ENCODE measurements at regions not wholly inside any gene's neighbourhood (a gene's known extent, or its start where the extent isn't known, plus 50 kb on each side); places are given as distances from the start of the nearest gene placed in this dataset.
A peak's percentile ranks its signal among the peaks of the same experiment; 100 is the strongest.
"Not testable (repeated sequence)": the region's sequence is repeated elsewhere in the genome, so short reads cannot be mapped to it uniquely, and the experiment has no call there.

GRCh38 chr12:5328669-5329517 is 103.0 kb upstream of the NTF3 start:
- no peak for DNase-seq

- DNase-seq = no peak
These were observed 99.4 kb upstream of the NTF3 start for GRCh38 chr12:5332551-5332950.

DNA sequence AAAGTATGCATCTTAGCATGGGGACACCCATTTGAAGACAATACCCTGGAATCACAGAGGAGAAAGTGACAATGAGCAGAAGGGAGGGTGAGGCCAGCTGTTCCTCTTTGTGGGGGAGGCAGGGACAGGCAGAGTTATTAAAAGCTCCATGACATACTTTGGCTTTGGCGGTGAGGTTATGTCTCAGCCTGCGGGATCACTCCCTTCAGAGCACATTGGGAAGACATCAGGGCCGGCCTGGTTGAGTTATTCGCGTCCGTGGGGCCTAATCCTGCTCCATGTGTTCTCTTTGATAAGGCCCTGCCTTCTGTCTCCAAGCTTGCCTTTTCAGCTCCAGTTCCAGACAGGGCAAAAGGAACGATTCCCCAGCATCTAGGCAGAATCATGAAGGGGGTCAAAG is 98.8 kb upstream of the NTF3 start:
- DNase-seq = no peak

DNA sequence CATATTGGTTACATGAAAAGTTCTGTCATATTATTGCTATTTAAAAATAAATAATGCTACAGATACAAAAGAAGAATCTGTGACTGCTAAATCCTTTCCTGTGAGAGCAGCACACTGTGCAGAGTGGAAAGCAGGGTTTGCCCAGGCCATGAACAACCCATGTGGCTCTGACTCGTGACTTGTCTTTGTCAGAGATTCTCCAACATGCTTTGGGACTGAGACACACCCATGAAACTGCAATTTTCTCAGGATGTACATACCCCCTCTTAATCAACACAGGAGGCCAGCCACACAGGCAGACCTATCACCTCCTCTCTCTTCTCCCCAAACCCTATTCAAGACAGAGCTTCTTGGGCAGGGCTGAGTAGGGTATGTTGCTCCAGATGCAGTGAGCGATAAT is 96.8 kb upstream of the NTF3 start:
- no peak for DNase-seq

GRCh38 chr12:5341086-5341485 is 90.8 kb upstream of the NTF3 start:
- not testable (repeated sequence) for DNase-seq

DNA sequence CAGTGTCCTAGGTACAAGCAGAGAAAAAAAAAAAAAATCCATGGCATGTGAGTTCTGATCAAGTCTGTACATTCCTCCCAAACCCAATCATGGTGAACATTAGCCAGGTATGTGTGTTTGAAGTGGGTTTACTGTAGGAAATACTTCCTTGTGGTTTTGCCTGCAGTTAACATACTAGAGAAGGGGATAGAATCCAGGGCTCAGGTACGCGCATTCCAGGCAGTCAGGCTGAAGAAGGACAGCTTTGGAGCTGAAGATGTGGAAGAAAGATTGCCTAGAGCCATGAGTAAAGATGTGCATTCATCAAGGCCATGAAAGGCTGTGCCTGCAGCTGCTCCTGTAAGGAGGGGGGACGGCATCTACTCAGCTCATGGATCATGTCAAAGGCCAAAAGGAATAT is 88.2 kb upstream of the NTF3 start:
- no peak for DNase-seq

- no peak for DNase-seq
These were observed 87.8 kb upstream of the NTF3 start for GRCh38 chr12:5344131-5344530.

DNA sequence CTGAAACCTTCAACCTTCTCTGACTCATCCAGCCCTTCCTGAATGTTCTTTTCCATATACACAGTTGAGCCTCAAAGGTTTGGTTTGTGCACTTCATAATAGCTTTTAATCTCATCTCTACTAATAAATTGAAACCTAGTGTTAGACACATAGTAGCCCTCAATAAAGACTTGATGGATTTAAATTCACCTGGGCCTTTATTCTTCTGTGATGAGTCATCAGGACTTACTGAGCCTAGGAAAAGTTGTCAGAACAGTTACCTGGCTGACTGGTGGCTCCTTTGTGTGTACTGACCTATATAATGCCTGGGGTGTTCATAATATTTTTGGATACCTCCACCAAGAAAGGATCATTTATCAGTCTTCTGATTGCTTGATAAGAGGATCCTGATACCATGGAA is 86.4 kb upstream of the NTF3 start:
- no peak for DNase-seq

DNA sequence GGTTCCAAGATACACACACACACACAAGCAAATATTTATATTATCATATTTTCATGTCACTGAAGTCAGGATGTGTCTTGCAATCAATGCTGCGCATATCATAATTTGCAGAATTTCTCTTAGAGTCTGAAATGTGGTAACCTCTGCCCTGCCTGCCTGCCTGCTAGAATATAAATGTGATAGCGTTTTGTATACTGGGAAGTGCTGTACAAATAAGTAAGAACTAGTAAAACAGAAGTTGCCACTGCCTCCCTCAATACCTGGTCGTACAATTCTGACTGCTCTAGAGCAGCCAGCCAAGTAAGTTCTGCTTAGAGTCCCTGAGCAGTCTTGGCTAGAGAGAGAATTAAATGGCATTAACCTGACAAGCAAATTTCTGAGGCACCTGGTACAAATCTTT is 83.9 kb upstream of the NTF3 start:
- no peak for DNase-seq

DNA sequence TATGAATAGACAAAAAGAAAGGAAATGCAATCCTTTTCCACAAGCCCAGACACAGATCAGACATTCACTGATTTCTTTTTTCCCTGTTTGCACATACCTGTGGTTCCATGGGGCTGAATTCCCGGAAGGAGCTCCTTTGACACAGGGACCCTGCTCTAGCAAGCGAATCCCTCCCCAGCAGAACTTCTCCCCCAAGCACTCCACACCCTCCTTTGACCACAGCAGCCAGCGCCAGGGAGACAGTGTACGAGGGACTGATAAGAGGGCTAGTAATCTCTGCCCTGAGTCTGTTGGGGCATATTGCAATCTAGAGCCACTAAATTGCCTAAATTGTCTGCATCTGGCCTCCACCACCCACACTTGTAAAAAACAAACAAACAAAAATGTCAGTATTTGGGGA is 83.4 kb upstream of the NTF3 start:
- DNase-seq = no peak

DNA sequence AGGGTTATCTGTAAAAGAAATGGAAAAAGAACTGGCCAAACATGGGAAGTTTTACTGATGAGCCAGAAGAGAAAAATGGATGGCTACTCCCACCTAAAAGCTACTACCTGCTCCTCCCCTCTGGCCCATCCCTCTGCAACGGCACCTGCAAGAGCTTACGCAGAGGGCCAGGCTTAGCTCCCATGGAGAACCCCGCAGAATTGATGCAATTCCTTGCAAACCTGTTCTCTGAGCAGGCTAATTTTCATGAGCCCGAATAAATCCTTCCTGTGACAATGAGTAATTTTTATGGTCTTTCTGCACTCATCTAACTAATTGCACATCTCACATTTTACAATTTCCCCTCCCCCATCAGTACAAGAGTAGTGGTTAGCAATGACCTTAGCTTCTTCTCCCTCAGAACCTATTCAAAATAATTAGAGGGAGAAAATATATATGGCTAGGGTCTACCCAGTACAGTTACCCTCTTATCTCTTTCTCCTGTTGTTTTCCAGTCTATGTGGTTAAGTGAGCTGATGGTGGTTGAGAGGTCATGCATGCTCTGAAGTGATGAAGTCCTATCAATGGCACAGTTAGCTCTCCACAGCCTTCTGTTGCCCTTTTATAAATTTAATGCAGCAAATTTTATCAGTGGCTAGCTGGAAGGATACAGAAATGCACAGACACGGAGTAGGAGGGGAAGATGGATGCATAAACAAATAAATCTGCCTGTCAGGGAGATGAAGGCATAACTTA is 67.7 kb upstream of the NTF3 start:
- no peak for DNase-seq

DNA sequence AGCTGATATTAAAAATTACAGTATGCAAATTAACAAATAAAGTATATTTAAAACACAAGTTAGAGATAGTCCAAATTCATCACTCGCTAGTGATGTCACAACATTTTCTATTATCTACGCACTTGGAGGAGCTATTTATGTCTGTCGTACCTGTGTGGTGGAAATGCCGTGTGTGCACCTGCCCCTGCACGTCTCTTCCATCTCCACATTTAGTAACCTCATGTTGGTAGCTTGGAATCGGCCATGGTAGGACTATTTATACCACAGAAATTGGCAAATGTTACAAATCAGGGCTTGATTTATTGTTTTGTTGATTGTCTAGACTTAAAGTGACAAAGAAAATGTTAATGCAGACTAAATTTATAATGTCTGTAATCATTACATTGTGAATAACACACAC is 62.6 kb upstream of the NTF3 start:
- peak; percentile 19 for DNase-seq

- no peak for DNase-seq
These were observed 60.3 kb upstream of the NTF3 start for GRCh38 chr12:5371631-5372030.

DNA sequence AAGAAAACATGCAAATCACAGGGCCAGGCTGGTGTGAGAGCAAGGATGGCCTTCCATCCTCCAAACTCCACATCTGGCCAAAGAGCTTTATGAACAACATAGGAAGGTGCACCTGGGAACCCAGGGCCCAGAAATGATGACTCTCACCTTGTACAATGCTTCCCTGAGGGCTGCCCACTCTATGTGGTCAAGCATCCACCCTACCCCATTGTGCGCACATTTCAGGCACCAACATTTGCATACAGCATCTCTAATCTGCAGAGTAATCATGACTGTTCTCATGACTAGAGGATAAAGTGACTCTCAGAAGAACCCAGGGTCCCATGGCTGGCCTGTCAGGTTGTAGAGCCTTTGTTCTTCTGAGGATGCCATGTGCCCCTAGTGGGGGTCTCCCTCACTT is 57.2 kb upstream of the NTF3 start:
- DNase-seq = no peak

GRCh38 chr12:5375547-5376295 is 56.2 kb upstream of the NTF3 start:
- DNase-seq = no peak

GRCh38 chr12:5376591-5377207 is 55.2 kb upstream of the NTF3 start:
- DNase-seq = peak; percentile 84

DNA sequence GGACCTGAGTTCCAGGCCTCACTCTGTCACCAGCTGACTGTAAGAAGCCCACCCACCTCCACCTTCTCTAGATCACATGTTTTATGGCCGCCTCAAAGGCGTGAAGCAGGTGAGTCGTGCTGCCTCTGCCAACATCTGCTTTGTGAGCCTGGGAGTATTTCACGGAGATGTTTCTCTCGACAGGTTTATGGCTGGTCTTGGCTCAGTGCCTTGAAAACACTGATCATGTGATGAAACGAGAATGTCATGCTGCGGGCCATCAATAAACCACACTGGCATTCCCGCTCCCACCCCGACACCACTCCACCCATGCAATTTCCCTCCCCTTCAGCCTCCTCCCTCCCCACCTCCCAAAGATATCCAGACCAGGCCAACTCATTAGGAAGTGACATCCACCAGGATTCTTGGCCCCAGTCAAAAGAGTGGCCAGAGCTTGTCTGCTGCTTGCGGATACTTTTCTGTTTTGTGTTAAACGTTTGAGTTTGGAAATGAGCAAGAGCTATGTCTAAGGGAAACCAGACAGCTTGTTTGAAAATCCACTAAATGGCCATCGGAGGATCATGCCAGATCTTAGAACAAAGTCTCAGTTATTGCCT is 53.8 kb upstream of the NTF3 start:
- peak; percentile 65 for DNase-seq

DNA sequence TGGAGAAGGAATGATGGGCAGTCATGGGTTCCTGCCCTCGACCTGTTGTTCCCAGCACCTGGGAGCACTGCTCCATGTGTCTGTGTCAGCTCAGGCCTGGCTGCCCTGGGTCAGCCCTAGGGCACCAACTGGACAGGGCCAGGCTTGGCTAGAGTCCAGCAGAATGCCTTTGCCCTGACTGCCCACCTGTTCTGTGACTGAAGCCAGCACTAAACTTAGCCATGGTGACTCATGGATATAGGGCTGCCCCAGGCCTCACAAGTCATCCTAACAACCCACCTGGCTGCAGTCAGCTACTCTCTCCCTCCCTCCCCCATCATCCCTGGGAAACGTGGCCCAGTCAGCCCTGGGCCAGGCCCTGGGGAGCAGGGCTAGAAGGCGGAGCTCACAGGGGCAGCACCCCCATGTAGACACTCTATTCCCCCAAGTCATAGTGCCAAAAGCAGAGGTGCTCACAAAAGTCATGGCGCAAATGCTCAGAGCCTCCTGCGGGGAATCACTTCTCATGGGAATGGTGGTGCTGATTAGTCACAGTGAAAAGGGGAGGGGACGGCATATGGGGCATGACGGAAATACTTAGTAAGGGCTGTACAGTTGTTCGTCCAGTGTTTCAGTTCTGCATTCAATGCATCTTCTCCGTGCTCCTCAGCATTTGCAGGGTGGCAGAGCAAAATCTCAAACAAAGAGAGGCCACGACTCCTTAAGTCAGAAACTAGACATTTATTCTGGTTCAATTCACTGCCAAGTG is 52.0 kb upstream of the NTF3 start:
- DNase-seq = no peak
